Spinal cord (tissue), 9 donors: ENCODE measurements at regions not wholly inside any gene's neighbourhood (a gene's known extent, or its start where the extent isn't known, plus 50 kb on each side); places are given as distances from the start of the nearest gene placed in this dataset.

Experiments
- DNase-seq, 6 donors: peaks; one replicate each; pipeline versions ENCODE4 v3.0.0 to v3.0.0-alpha.2; 2013 to 2015; ENCODE audit warnings: low spot score in 6 of 6, low read depth in 4 of 6
- H3K27ac ChIP-seq: one replicate; pipeline ENCODE4 v1.5.1; 2013; ENCODE audit warnings: low read depth, low read length, control low read depth
- H3K27me3 ChIP-seq: one replicate; pipeline ENCODE4 v1.6.1; 2013; ENCODE audit warnings: low read length; ENCODE audit not compliant: control insufficient read depth, insufficient read depth
- H3K36me3 ChIP-seq: one replicate; pipeline ENCODE4 v1.6.1; 2013; ENCODE audit warnings: low read length; ENCODE audit not compliant: control insufficient read depth, insufficient read depth
- H3K4me1 ChIP-seq: one replicate; pipeline ENCODE4 v1.6.1; 2013; ENCODE audit warnings: low read length; ENCODE audit not compliant: control insufficient read depth, insufficient read depth
- H3K4me3 ChIP-seq: one replicate; pipeline ENCODE4 v1.5.1; 2013; ENCODE audit warnings: low read depth, low read length, control low read depth
- H3K9me3 ChIP-seq: one replicate; pipeline ENCODE4 v1.6.1; 2013; ENCODE audit warnings: low read length; ENCODE audit not compliant: control insufficient read depth, insufficient read depth
- WGBS: methylation state at CpG from one replicate; pipeline ENCODE4 v1.1.5; 2013; ENCODE audit warnings: missing lambda C conversion rate; ENCODE audit not compliant: insufficient coverage; 5-methylcytosine and 5-hydroxymethylcytosine counted together
- donor health status: healthy.

DNA sequence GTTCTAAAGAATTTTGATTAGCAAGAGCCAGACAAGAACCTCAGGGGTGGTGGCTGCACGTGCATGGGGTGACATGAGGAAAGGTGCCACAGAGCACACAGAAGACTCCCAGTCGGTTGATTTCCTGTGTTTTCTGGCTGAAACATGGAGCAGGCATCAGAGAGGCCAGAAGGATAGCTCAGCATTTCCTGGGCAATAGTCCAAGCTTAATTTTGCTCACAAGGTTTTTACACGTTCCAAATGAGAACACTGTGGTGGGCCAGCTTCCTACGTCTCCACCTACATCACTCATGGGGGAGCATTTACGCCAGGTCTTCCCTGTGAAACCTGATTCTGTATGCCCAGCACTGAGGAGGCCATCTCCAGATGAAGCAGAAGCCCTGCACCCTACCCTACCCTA, 212.5 kb upstream of the CLNK start:
- Histone ChIP-seq H3K9me3 (no peaks in the 10 kb centered on the region), H3K27me3 (no peaks in the 10 kb centered on the region), H3K4me3 (no peak overlapping the region), H3K4me1 (no peaks in the 10 kb centered on the region), H3K36me3 (no peaks in the 10 kb centered on the region), H3K27ac (no peak overlapping the region)
- 67% methylated on average over 5 of the region's 5 CpGs for WGBS
- no peak for DNase-seq

DNA sequence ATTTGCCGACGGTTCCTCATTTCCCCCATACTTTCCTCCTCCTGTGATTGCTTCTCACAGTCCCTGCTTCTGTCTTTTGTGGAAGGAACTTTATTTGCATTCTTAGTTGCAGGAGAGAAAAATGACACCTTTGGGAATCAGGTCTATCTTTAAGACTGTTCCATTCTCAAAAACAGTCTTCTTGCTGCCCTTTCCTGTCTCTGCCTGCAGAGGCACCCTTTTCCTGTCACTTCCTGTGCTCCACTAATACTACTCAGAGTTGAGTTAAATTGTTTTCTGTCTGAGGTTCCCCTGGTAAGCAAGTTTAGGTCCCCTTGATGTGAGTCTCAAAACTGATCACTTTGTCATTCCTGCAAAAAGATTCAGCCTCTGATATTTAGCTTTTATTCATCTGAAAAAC, 208.8 kb upstream of the CLNK start:
- Histone ChIP-seq H3K4me1 (no peaks in the 10 kb centered on the region), H3K27ac (no peak overlapping the region), H3K36me3 (no peaks in the 10 kb centered on the region), H3K4me3 (no peak overlapping the region), H3K9me3 (no peaks in the 10 kb centered on the region), H3K27me3 (no peaks in the 10 kb centered on the region)
- WGBS: no CpG with 5 or more reads among the region's 2 CpGs
- peak in 1 of 6 donors; percentile 53 for DNase-seq

DNA sequence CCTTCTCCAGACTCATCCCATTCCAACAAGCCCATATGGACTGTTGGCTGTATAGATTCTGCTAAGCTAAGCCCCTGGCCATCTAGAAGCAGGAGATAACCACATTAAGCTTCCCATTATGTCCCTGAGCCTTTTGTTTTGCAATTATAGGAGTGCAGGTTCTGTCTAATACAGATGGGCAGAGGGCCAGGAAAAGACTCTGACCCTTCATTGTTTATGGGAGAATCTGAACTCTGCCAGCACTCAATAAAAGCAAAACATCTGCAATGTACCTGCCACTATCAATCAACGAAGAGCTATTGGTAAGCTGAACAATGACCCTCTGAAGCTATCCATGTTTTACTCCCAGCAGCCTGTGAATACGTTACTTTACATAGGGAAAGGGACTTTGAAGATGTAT, 207.3 kb upstream of the CLNK start:
- Histone ChIP-seq H3K27ac (no peak overlapping the region), H3K4me1 (no peaks in the 10 kb centered on the region), H3K9me3 (no peaks in the 10 kb centered on the region), H3K4me3 (no peak overlapping the region), H3K27me3 (no peaks in the 10 kb centered on the region), H3K36me3 (no peaks in the 10 kb centered on the region)
- no CpG with 5 or more reads among the region's 2 CpGs for WGBS
- DNase-seq: peak in 1 of 6 donors; percentile 44

DNA sequence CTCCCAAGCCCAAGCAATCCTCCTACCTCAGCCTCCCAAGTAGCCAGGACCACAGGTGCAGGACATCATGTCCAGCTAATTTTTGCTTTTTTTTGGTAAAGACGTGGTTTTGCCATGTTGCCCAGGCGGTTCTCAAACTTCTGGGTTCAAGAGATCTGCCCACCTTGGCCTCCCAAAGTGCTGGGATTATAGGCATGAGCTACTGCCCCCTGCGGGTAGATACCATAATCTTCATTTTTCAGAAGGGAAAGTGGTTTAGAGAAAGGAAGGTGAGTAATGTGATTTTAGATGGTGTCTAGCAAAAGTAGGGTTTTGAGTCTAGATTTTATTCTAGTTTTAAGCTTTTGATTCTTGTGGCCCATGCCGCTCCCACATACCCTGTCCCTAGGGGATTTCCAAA, 205.3 kb upstream of the CLNK start:
- H3K9me3 ChIP-seq: no peaks in the 10 kb centered on the region
- H3K36me3 ChIP-seq: no peaks in the 10 kb centered on the region
- no peak overlapping the region for H3K27ac ChIP-seq
- no peaks in the 10 kb centered on the region for H3K27me3 ChIP-seq
- no peaks in the 10 kb centered on the region for H3K4me1 ChIP-seq
- WGBS: 100% methylated on average over 3 of the region's 4 CpGs
- DNase-seq: no peak
- no peak overlapping the region for H3K4me3 ChIP-seq

DNA sequence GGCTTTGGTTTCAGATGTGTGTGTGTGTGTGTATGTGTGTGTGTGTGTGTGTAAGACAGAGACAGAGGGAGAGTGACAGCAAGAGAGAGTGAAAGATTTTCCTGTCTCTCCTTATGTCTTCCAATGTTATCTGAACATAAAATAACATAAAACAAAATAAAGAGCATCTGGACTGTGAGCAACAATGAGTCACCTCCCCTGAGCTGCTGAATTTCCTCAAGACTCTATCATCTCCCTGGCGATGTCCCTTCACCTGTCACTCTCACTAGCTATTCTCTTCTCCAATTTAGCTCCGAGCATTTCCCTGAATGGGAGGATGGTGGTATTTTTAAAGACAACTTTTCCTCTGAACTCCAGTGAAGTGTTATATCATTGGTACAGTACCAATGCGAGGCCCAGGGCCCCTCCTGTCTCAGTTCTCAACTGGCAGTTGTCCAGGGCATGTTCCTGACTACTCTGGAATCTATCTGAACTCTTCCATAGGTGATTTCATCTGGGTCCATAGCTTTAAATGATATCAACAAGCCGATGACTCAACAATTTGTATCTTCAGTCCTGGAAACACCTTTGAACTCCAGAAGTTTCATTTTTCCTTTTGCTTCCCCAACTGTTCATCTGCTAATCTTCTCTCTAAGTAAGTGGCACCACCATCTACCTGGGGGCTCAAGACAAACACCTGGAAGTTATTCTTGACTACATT, 195.0 kb upstream of the CLNK start:
- 72% methylated on average over 2 of the region's 4 CpGs for WGBS
- Histone ChIP-seq H3K9me3 (no peaks in the 10 kb centered on the region), H3K4me1 (no peaks in the 10 kb centered on the region), H3K27ac (no peak overlapping the region), H3K27me3 (no peaks in the 10 kb centered on the region), H3K36me3 (no peaks in the 10 kb centered on the region), H3K4me3 (no peak overlapping the region)
- no peak for DNase-seq

DNA sequence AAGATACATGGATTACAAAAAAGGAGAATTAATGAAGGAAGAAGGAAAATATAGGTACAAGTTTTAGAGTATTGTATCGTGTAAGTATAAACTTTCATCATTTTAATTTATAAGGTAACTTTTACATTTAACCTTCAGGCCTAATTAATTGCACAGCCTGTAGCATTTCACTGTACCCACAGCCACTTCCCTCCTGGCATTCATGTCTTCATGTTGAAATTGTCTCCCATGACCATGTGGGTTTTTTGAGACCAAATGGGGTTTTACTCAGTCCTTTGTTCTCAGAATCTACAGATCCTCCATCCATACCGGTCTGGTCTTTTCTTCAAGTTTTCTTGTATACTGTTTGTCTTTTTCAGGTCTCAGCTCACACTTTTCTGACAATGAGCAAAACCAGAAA, 194.3 kb upstream of the CLNK start:
- no peak overlapping the region for H3K27ac ChIP-seq
- H3K36me3 ChIP-seq: no peaks in the 10 kb centered on the region
- no peak overlapping the region for H3K4me3 ChIP-seq
- no peaks in the 10 kb centered on the region for H3K4me1 ChIP-seq
- H3K27me3 ChIP-seq: no peaks in the 10 kb centered on the region
- WGBS: no CpG with 5 or more reads among the region's 2 CpGs
- no peaks in the 10 kb centered on the region for H3K9me3 ChIP-seq
- no peak for DNase-seq

DNA sequence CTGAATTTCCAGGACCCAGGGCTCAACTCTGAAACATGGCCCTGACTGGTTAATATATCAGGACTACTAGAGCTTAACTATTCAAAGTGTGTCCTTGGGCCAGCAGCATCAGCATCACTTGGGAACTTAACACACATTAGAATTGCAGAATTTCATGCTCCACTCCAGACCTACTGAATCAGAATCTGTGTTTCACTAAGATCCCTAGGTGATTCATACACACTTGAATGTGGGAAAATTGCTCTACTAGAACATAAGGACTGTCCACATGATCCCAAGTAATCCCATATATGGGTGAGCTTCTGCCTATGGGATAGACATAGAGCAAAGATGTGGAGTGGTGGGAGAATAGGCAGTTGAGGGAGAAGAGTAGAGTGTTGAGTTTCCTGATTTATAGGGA, 192.5 kb upstream of the CLNK start:
- no peaks in the 10 kb centered on the region for H3K9me3 ChIP-seq
- no peaks in the 10 kb centered on the region for H3K27me3 ChIP-seq
- no peaks in the 10 kb centered on the region for H3K36me3 ChIP-seq
- no peak overlapping the region for H3K4me3 ChIP-seq
- H3K27ac ChIP-seq: no peak overlapping the region
- no peaks in the 10 kb centered on the region for H3K4me1 ChIP-seq
- DNase-seq: no peak

DNA sequence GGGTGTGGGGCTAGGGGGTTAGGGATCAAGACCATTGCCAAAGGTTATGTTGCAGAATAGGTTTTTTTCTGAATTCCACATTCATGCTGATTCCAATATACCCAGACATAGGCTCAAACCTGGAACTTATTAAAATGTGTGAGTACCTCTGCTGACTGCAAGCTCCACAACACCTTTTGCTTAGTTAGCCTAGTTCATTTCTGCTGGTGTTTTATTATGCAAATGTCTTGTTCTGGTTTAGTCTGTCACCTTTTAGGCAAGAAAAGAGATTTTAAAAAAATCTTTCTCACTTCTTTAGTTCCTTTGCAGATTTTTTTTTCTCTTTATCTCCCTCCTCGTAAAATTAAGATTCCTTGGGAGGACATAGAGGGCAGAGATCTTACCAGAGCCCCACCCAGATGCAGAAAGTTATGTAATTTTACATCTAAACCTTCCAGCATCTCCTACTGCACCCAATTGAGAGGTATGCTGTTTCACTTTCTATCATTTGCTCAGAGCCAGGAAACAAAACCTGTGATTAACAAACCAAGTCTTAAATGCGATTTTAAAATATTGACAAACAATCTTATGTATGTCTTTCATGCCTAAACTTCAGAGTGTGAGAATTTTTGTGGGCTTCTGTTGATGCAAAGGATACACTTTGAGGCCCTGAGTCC, 190.7 kb upstream of the CLNK start:
- H3K27ac ChIP-seq: no peak overlapping the region
- no peaks in the 10 kb centered on the region for H3K27me3 ChIP-seq
- H3K4me3 ChIP-seq: no peak overlapping the region
- DNase-seq: no peak
- no peaks in the 10 kb centered on the region for H3K36me3 ChIP-seq
- H3K9me3 ChIP-seq: no peaks in the 10 kb centered on the region
- H3K4me1 ChIP-seq: no peaks in the 10 kb centered on the region
- WGBS: no CpG with 5 or more reads among the region's 2 CpGs

DNA sequence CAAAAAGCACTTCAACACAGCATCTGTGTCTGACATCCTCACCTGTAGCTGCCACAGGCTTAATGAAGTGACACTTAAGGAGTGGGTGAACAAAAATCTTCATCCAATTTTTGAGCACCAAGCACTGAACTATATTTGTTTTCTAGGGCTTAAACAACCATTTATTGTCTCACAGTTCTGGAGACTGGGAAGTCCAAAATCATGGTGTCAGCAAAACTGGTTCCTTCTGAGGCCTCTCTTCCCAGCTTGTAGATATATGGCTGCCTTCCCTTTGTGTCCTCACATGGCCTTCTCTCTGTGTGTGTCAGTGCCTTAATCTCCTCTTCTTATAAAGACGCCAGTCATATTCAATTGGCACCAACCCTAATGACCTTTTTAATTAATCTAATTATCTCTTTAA, 189.2 kb upstream of the CLNK start:
- Histone ChIP-seq H3K4me1 (no peaks in the 10 kb centered on the region), H3K27me3 (no peaks in the 10 kb centered on the region), H3K4me3 (no peak overlapping the region), H3K9me3 (no peaks in the 10 kb centered on the region), H3K36me3 (no peaks in the 10 kb centered on the region), H3K27ac (no peak overlapping the region)
- WGBS: no CpG with 5 or more reads among the region's 1 CpG
- DNase-seq: no peak

DNA sequence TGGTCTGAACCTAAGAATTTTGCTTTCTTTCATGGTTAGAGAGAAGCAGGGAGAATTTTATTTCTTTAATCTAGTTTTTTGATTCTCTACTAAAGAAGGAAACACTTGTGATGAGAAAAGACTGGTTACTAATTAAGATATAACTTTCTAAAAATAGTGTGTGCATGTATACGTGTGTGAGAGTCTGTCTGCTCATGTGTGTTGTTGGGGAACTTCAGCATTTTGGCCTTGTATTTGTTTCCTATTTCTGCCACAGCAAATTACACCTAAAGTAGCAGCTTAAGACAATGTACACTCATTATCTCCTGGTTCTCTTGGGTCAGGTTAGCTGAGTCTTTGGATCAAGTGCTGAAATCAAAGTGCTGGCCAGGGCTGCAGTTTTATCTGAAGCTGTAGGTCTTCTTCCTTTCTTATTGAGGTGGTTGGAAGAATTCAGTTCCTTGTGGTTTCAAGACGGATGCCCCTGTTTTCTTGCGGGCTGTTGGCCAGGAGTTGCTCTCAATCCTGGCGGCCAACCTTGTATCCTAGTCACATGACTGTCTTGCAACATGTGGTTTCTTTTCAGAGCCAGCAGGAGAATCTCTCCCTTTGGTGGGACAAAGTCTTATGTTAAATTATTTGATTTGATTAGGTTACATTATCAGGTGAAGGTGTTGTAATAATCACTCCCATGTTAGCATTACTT, 188.4 kb upstream of the CLNK start:
- no peaks in the 10 kb centered on the region for H3K36me3 ChIP-seq
- H3K27ac ChIP-seq: no peak overlapping the region
- WGBS: 100% methylated on average over 1 of the region's 4 CpGs
- H3K9me3 ChIP-seq: no peaks in the 10 kb centered on the region
- no peak for DNase-seq
- no peaks in the 10 kb centered on the region for H3K4me1 ChIP-seq
- H3K4me3 ChIP-seq: no peak overlapping the region
- no peaks in the 10 kb centered on the region for H3K27me3 ChIP-seq
